Ovary (tissue), 3 donors: ENCODE measurements at regions not wholly inside any gene's neighbourhood (a gene's known extent, or its start where the extent isn't known, plus 50 kb on each side); places are given as distances from the start of the nearest gene placed in this dataset.

Source experiments
- CTCF ChIP-seq, 3 donors: fragments of 450-650 bp in 2 of 3; fragments of 200-600 bp in 1 of 3; IDR thresholded peaks; one replicate each; pipeline versions ENCODE4 v1.5.1 to v1.8.0; 2016 to 2022; ENCODE audit warnings: antibody characterized with exemption in 3 of 3, mild to moderate bottlenecking in 1 of 3
- EP300 ChIP-seq: sonication (generic); formaldehyde crosslinking; IDR thresholded peaks from one replicate; pipeline ENCODE4 v1.6.1; 2017; ENCODE audit warnings: antibody characterized with exemption
- donor health status: DM: no; HTN: no; CAD: no.

GRCh38 chr1:48069662-48070395 lies 72.6 kb upstream of the TRABD2B start:
- TF ChIP-seq EP300 (no peak), CTCF (IDR thresholded peaks at IDR 0.05) (no peak)
